SK-N-SH (cell line): ENCODE measurements at regions not wholly inside any gene's neighbourhood (a gene's known extent, or its start where the extent isn't known, plus 50 kb on each side); places are given as distances from the start of the nearest gene placed in this dataset.

Experiments
- CTCF ChIP-seq: fragments of 200-600 bp; sonication (generic); IDR thresholded peaks from 2 replicates; pipeline ENCODE4 v1.6.1; 2017; ENCODE audit warnings: antibody characterized with exemption, mild to moderate bottlenecking, moderate library complexity
- EZH2phosphoT487 ChIP-seq: fragments of 200-600 bp; sonication (generic); IDR thresholded peaks from 2 replicates; pipeline ENCODE4 v1.6.1; 2017; ENCODE audit warnings: low read depth, mixed run types, mild to moderate bottlenecking, antibody characterized with exemption, moderate library complexity, borderline replicate concordance
- FOXM1 ChIP-seq: IDR thresholded peaks from 2 replicates; pipeline ENCODE4 v1.4.0; 2012; ENCODE audit warnings: low read depth, mild to moderate bottlenecking
- RAD21 ChIP-seq: IDR thresholded peaks from 2 replicates; pipeline ENCODE4 v1.6.1; 2012; ENCODE audit warnings: mild to moderate bottlenecking, low read length
- SMC3 ChIP-seq: IDR thresholded peaks from 2 replicates; pipeline ENCODE4 v1.6.1; 2012; ENCODE audit warnings: low read depth, low read length, improper control_type of control experiment

GRCh38 chr18:46295416-46295815 lies 191.2 kb downstream of the HAUS1 start:
- TF ChIP-seq EZH2phosphoT487 (no peak), RAD21 (no peak), CTCF (no peak), SMC3 (no peak), FOXM1 (no peak)
